ENCODE measurements at regions not wholly inside any gene's neighbourhood (a gene's known extent, or its start where the extent isn't known, plus 50 kb on each side); places are given as distances from the start of the nearest gene placed in this dataset.

DNA sequence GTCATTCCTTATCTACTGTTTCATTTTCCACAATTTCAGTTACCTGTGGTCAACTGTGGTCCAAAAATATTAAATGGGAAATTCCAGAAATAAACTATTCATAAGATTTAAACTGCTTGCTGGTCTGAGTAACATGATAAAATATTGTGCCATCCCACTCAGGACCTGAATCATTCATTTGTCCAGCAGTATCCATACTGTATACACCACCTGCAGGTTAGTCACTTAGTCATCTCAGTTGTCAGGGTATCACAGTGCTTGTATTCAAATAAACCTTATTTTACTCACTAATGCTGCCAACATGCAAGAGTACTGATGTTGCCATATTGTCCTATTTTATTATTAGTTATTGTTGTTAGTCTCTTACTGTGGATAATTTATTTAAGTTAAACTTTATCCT lies 139.7 kb downstream of the FBXO4 start:
- no peak for TF ChIP-seq SP1 (IDR thresholded peaks at IDR 0.05; ENCODE audit: low read depth)
- TF ChIP-seq ZNF274 (IDR thresholded peaks at IDR 0.05; ENCODE audit: low read depth, low read length): no peak
- TF ChIP-seq, protein P1, sequence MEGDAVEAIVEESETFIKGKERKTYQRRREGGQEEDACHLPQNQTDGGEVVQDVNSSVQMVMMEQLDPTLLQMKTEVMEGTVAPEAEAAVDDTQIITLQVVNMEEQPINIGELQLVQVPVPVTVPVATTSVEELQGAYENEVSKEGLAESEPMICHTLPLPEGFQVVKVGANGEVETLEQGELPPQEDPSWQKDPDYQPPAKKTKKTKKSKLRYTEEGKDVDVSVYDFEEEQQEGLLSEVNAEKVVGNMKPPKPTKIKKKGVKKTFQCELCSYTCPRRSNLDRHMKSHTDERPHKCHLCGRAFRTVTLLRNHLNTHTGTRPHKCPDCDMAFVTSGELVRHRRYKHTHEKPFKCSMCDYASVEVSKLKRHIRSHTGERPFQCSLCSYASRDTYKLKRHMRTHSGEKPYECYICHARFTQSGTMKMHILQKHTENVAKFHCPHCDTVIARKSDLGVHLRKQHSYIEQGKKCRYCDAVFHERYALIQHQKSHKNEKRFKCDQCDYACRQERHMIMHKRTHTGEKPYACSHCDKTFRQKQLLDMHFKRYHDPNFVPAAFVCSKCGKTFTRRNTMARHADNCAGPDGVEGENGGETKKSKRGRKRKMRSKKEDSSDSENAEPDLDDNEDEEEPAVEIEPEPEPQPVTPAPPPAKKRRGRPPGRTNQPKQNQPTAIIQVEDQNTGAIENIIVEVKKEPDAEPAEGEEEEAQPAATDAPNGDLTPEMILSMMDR (IDR thresholded peaks at IDR 0.05 in 2 of 3, conservative IDR thresholded peaks at IDR 0.05 in 1 of 3; ENCODE audit: borderline replicate concordance in 1 of 3, insufficient read depth in 1 of 3, low read depth in 2 of 3, low read length in 2 of 3): no peak
- no peak for TF ChIP-seq SIN3A (IDR thresholded peaks at IDR 0.05; ENCODE audit: low read depth)
- no peak for TF ChIP-seq POLR2A (IDR thresholded peaks at IDR 0.05; ENCODE audit: borderline replicate concordance, extremely low read depth, insufficient read depth, insufficient read length)
- TF ChIP-seq, protein P2, sequence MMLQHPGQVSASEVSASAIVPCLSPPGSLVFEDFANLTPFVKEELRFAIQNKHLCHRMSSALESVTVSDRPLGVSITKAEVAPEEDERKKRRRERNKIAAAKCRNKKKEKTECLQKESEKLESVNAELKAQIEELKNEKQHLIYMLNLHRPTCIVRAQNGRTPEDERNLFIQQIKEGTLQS (IDR thresholded peaks at IDR 0.05): no peak
- no peak for TF ChIP-seq ZFX (IDR thresholded peaks at IDR 0.05)
- TF ChIP-seq CBX3 (IDR thresholded peaks at IDR 0.05; ENCODE audit: low read depth): no peak
- no peak for TF ChIP-seq ELF1 (IDR thresholded peaks at IDR 0.05; ENCODE audit: borderline replicate concordance, low read depth)
- TF ChIP-seq, protein P3, sequence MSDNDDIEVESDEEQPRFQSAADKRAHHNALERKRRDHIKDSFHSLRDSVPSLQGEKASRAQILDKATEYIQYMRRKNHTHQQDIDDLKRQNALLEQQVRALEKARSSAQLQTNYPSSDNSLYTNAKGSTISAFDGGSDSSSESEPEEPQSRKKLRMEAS (IDR thresholded peaks at IDR 0.05): no peak
- TF ChIP-seq EZH2phosphoT487 (IDR thresholded peaks at IDR 0.05; ENCODE audit: borderline replicate concordance): no peak
- TF ChIP-seq EZH2 (IDR thresholded peaks at IDR 0.05): no peak
- no peak for TF ChIP-seq YY1 (IDR thresholded peaks at IDR 0.05; ENCODE audit: extremely low read depth, insufficient replicate concordance, low read depth, low read length)
